ENCODE measurements at regions not wholly inside any gene's neighbourhood (a gene's known extent, or its start where the extent isn't known, plus 50 kb on each side); places are given as distances from the start of the nearest gene placed in this dataset.

GRCh38 chr6:144711661-144712060, 426.5 kb downstream of the UTRN start:
- no CpG with 5 or more reads among the region's 2 CpGs for WGBS (ENCODE audit: insufficient coverage)
- no peak for ATAC-seq (ENCODE audit: low read depth)
- no peak overlapping the region for H3K27ac ChIP-seq (ENCODE audit: low read length in 2 of 2)
- H3K79me2 ChIP-seq (ENCODE audit: control insufficient read depth, insufficient read depth, low read length), result peaks cover 7% of the 10 kb centered on the region
- ChIA-PET CTCF (interaction anchor here (0.7 to 1.1 kb wide), 2 partner anchors 126 to 913 kb away, joined by 3 to 4 read pairs; no protein-coding TSS in a partner anchor), POLR2A (no interaction called here)
- Mint-ChIP-seq H3K4me3 (no peak overlapping the region), H3K9me3 (ENCODE audit: insufficient read depth) (no peaks in the 10 kb centered on the region), H3K4me1 (no peaks in the 10 kb centered on the region), H3K27me3 (no peaks in the 10 kb centered on the region), H3K27ac (no peak overlapping the region)
- H3K9ac ChIP-seq (ENCODE audit: low read length), result no peak overlapping the region
- H3K36me3 ChIP-seq (replicated peaks in 1 of 2; ENCODE audit: control extremely low read depth in 1 of 2, control insufficient read depth in 1 of 2, extremely low read depth in 1 of 2, insufficient read depth in 2 of 2, low read length in 1 of 2), result peaks cover 7 to 17% of the 10 kb centered on the region in 2 experiments
- H3K4me1 ChIP-seq (ENCODE audit: control insufficient read depth in 2 of 2, insufficient read depth in 2 of 2, low read length in 2 of 2), result no peaks in the 10 kb centered on the region
- no peak overlapping the region for H2AFZ ChIP-seq (ENCODE audit: insufficient read depth, low read depth, low read length, poor library complexity, severe bottlenecking)
- intact Hi-C loops (cut with micrococcal nuclease), result no loop called here
- H3K4me2 ChIP-seq (replicated peaks; ENCODE audit: low read depth, low read length, poor library complexity, severe bottlenecking), result no peak overlapping the region
- no peaks in the 10 kb centered on the region for H3K9me3 ChIP-seq (ENCODE audit: control extremely low read depth in 1 of 3, control insufficient read depth in 2 of 3, insufficient read depth in 1 of 3, low read length in 2 of 3)
- no peak overlapping the region for H3K4me3 ChIP-seq (ENCODE audit: control extremely low read depth in 1 of 5, extremely low read depth in 1 of 5, insufficient read depth in 1 of 5, low read depth in 2 of 5, low read length in 4 of 5)
- no peaks in the 10 kb centered on the region for H3K27me3 ChIP-seq (replicated peaks in 1 of 4; ENCODE audit: control extremely low read depth in 1 of 4, control insufficient read depth in 3 of 4, insufficient read depth in 4 of 4, low read length in 3 of 4)
- TF ChIP-seq, protein P1, sequence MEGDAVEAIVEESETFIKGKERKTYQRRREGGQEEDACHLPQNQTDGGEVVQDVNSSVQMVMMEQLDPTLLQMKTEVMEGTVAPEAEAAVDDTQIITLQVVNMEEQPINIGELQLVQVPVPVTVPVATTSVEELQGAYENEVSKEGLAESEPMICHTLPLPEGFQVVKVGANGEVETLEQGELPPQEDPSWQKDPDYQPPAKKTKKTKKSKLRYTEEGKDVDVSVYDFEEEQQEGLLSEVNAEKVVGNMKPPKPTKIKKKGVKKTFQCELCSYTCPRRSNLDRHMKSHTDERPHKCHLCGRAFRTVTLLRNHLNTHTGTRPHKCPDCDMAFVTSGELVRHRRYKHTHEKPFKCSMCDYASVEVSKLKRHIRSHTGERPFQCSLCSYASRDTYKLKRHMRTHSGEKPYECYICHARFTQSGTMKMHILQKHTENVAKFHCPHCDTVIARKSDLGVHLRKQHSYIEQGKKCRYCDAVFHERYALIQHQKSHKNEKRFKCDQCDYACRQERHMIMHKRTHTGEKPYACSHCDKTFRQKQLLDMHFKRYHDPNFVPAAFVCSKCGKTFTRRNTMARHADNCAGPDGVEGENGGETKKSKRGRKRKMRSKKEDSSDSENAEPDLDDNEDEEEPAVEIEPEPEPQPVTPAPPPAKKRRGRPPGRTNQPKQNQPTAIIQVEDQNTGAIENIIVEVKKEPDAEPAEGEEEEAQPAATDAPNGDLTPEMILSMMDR (IDR thresholded peaks at IDR 0.05), result no peak
- TF ChIP-seq EZH2 (IDR thresholded peaks at IDR 0.05; ENCODE audit: borderline replicate concordance, insufficient read depth, low read depth, low read length, poor library complexity, severe bottlenecking), result no peak
- no peak for DNase-seq
- H4K20me1 ChIP-seq (ENCODE audit: control insufficient read depth, insufficient read depth, low read length, poor library complexity, severe bottlenecking), result peaks cover 16% of the 10 kb centered on the region

DNA sequence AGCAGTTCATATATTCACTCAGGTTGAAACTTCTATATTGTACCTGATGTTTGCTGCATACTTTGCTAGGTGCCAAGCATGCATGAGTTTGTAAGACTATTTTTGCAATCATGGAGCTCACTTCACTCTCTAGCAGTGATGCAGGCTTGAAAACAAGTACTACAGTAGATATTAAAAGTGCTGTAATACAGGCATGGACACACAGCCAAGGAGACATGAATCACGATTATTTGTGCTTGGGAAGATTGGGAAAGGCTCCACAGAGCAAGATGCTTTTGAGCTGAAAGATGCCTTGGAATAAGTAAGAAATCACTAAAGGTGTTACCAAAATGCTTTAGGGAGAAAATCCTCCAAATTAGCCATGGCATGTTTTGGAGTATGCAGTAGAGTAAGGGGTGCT, 427.4 kb downstream of the UTRN start:
- H3K36me3 ChIP-seq (replicated peaks in 1 of 2; ENCODE audit: control extremely low read depth in 1 of 2, control insufficient read depth in 1 of 2, extremely low read depth in 1 of 2, insufficient read depth in 2 of 2, low read length in 1 of 2), result peaks cover 7 to 9% of the 10 kb centered on the region in 2 experiments
- no peak overlapping the region for H3K27ac Mint-ChIP-seq
- H3K9me3 ChIP-seq (ENCODE audit: control extremely low read depth in 1 of 3, control insufficient read depth in 2 of 3, insufficient read depth in 1 of 3, low read length in 2 of 3), result no peaks in the 10 kb centered on the region
- ATAC-seq (ENCODE audit: low read depth) (no peak), DNase-seq (no peak)
- H4K20me1 ChIP-seq (ENCODE audit: control insufficient read depth, insufficient read depth, low read length, poor library complexity, severe bottlenecking), result peaks cover 16% of the 10 kb centered on the region
- POLR2A ChIA-PET, result no interaction called here
- H3K27me3 Mint-ChIP-seq, result no peaks in the 10 kb centered on the region
- H3K27me3 ChIP-seq (replicated peaks in 1 of 4; ENCODE audit: control extremely low read depth in 1 of 4, control insufficient read depth in 3 of 4, insufficient read depth in 4 of 4, low read length in 3 of 4), result no peaks in the 10 kb centered on the region
- H3K9ac ChIP-seq (ENCODE audit: low read length), result no peak overlapping the region
- H3K79me2 ChIP-seq (ENCODE audit: control insufficient read depth, insufficient read depth, low read length), result peaks cover 7% of the 10 kb centered on the region
- no peak overlapping the region for H3K27ac ChIP-seq (ENCODE audit: low read length in 2 of 2)
- H3K4me3 ChIP-seq (ENCODE audit: control extremely low read depth in 1 of 5, extremely low read depth in 1 of 5, insufficient read depth in 1 of 5, low read depth in 2 of 5, low read length in 4 of 5), result no peak overlapping the region
- CTCF ChIA-PET, result interaction anchor here (1.1 kb wide), 1 partner anchor 127 kb away, joined by 4 read pairs; no protein-coding TSS in a partner anchor
- intact Hi-C loops (cut with micrococcal nuclease), result no loop called here
- TF ChIP-seq, protein P1 (IDR thresholded peaks at IDR 0.05), result no peak
- TF ChIP-seq EZH2 (IDR thresholded peaks at IDR 0.05; ENCODE audit: borderline replicate concordance, insufficient read depth, low read depth, low read length, poor library complexity, severe bottlenecking), result no peak
- H3K4me3 Mint-ChIP-seq, result no peak overlapping the region
- no peak overlapping the region for H2AFZ ChIP-seq (ENCODE audit: insufficient read depth, low read depth, low read length, poor library complexity, severe bottlenecking)
- no peak overlapping the region for H3K4me2 ChIP-seq (replicated peaks; ENCODE audit: low read depth, low read length, poor library complexity, severe bottlenecking)
- no peaks in the 10 kb centered on the region for H3K4me1 Mint-ChIP-seq
- H3K9me3 Mint-ChIP-seq (ENCODE audit: insufficient read depth), result no peaks in the 10 kb centered on the region
- 100% methylated on average over 1 of the region's 1 CpG for WGBS (ENCODE audit: insufficient coverage)
- H3K4me1 ChIP-seq (ENCODE audit: control insufficient read depth in 2 of 2, insufficient read depth in 2 of 2, low read length in 2 of 2), result no peaks in the 10 kb centered on the region
